IPS-15b (cell line): ENCODE measurements at regions not wholly inside any gene's neighbourhood (a gene's known extent, or its start where the extent isn't known, plus 50 kb on each side); places are given as distances from the start of the nearest gene placed in this dataset.

ENCODE experiments used
- H3K27me3 ChIP-seq: one replicate; pipeline ENCODE4 v1.6.1; 2013; ENCODE audit warnings: low read length; ENCODE audit not compliant: control insufficient read depth, insufficient read depth
- H3K36me3 ChIP-seq: one replicate; pipeline ENCODE4 v1.6.1; 2013; ENCODE audit warnings: low read length; ENCODE audit not compliant: control insufficient read depth, insufficient read depth
- H3K4me1 ChIP-seq: one replicate; pipeline ENCODE4 v1.6.1; 2013; ENCODE audit warnings: mild to moderate bottlenecking, low read length; ENCODE audit not compliant: control insufficient read depth, insufficient read depth
- H3K4me3 ChIP-seq: one replicate; pipeline ENCODE4 v1.5.1; 2013; ENCODE audit warnings: low read depth, low read length
- H3K9ac ChIP-seq: one replicate; pipeline ENCODE4 v1.6.1; 2013; ENCODE audit warnings: low read depth, mild to moderate bottlenecking, low read length
- H3K9me3 ChIP-seq: one replicate; pipeline ENCODE4 v1.6.1; 2013; ENCODE audit warnings: mild to moderate bottlenecking, low read length; ENCODE audit not compliant: control insufficient read depth, insufficient read depth

DNA sequence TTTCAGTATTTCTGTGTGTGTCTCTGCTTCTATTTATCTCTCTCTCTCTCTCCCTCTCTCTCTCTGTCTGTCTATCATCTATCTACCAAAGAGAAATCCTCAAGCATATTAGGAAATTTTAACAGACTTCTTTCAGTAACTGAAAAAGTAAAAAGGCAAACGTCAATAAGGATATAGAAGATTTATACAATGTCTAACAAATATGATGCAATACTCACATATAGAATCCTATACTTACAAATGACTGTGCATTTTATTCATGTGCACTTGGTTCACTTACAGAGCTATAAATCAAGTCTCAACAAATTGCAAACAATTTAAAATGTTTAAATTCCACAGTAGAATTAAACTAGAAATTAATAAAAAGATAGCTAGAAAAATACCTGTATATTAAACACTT lies 289.0 kb downstream of the PSAT1 start:
- H3K36me3 ChIP-seq: no peaks in the 10 kb centered on the region
- no peaks in the 10 kb centered on the region for H3K27me3 ChIP-seq
- no peak overlapping the region for H3K9ac ChIP-seq
- H3K9me3 ChIP-seq: no peaks in the 10 kb centered on the region
- H3K4me1 ChIP-seq: no peaks in the 10 kb centered on the region
- no peak overlapping the region for H3K4me3 ChIP-seq

DNA sequence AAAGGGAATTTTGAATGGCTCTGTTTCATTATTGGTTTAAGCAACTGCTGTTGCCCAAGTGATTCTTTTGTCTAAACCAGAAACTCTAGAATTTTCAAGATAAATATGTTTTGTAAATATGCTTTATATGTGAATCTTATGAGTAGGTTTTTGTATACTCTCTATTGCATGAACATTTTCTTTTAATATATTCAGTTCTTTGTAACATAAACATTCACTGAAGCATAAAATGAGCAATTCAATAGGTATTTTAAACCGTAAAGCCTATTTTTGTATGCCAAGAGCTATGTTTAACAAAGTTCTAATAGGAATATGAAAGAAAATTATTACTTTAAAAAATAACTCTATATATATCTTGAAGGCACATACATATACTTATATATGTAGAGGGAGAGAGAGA lies 293.1 kb downstream of the PSAT1 start:
- Histone ChIP-seq H3K9me3 (no peaks in the 10 kb centered on the region), H3K27me3 (no peaks in the 10 kb centered on the region), H3K4me3 (no peak overlapping the region), H3K9ac (no peak overlapping the region), H3K4me1 (no peaks in the 10 kb centered on the region), H3K36me3 (no peaks in the 10 kb centered on the region)

DNA sequence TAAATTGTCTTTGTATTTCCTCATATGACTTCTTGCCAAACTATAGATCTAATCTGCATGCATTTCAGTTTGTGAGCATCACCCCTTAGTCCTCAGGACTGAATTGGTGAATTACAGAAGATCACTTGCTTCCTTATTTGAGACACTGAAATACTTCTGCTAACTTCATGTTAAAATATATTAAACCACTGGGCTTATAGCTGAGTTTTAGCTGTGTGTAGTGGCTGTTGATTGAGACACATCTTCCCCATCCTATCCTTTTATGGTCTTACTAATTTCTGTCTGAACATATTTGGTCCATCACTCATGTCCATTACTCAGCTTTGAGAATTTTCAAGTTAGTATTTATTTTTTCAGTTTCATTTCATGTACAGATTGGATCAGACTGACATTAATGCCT lies 295.9 kb downstream of the PSAT1 start:
- no peaks in the 10 kb centered on the region for H3K9me3 ChIP-seq
- H3K36me3 ChIP-seq: no peaks in the 10 kb centered on the region
- no peaks in the 10 kb centered on the region for H3K4me1 ChIP-seq
- no peak overlapping the region for H3K9ac ChIP-seq
- H3K27me3 ChIP-seq: no peaks in the 10 kb centered on the region
- no peak overlapping the region for H3K4me3 ChIP-seq

DNA sequence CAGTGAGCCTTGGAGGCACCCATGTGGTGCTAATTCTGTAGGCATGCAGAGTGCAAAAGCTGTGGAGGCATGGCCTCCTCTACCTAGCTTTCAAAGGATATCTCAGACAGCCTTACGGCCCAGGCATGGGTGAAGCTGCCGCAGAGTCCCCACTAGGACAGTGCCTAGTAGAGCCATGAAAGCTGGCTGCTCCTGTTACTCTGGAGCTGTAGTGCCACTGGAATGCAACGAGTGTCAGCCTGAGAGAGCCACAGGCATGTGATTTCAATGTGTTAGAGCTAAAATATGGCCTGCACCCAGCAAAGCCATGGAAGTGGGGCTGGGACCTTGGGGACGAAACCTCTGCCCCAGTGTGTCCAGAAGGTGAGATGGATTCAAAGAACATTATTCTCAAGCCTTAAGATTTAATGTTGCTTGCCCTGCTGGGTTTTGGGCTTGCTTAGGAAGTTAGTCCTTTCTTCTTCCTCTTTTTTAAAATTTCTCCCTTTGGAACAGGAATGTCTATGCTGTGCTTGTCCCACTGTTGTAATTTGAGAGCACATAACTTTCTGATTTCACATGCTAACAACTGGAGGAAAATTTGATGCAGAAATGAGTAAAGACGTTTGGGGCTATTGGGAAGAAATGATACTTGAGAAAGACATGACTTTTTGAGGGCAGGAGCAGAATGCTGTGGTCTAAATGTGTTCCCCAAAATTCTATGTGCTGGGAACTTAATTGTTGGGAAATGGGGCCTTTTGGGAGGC lies 298.4 kb downstream of the PSAT1 start:
- Histone ChIP-seq H3K36me3 (no peaks in the 10 kb centered on the region), H3K9ac (no peak overlapping the region), H3K4me1 (no peaks in the 10 kb centered on the region), H3K4me3 (no peak overlapping the region), H3K27me3 (no peaks in the 10 kb centered on the region), H3K9me3 (no peaks in the 10 kb centered on the region)

DNA sequence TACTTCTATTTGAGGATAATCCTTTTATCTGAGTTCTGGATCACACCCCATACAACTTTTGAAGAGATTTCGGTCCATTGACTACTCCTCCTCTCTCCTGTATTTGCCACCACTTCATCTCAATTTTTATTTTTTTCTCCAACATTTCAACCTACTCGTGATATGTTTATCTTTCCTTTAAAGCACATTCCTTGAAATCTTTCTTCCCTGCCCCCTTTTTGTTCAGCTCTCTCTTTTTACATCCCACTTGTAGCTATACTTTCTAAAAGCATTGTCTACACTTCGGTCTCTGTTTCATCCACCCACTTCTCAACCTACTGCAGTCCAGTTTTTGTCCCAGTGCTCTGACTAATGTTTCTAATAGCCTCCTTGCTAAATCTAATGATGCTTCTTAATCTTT lies 299.4 kb downstream of the PSAT1 start:
- H3K27me3 ChIP-seq: no peaks in the 10 kb centered on the region
- no peaks in the 10 kb centered on the region for H3K9me3 ChIP-seq
- H3K4me1 ChIP-seq: no peaks in the 10 kb centered on the region
- no peak overlapping the region for H3K4me3 ChIP-seq
- H3K36me3 ChIP-seq: no peaks in the 10 kb centered on the region
- no peak overlapping the region for H3K9ac ChIP-seq

DNA sequence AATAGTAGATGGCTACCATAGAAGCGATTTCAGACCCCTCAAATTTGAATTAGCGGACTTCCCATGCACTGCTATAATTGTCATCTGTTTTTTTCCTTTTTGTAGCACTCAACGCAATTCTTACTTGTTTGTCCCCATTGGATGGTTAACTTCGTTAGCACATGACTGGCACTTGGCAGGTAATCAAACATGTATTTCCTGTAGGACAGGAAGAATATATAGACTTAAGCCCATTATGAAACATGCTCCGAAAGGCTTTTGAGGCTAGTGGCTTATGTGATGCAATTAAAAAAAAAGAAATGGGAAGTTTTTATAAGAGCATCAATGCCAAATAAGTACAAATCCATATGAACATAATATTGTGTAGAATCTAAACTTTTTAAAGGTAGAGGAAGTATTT lies 301.2 kb downstream of the PSAT1 start:
- no peaks in the 10 kb centered on the region for H3K36me3 ChIP-seq
- H3K4me1 ChIP-seq: no peaks in the 10 kb centered on the region
- no peaks in the 10 kb centered on the region for H3K27me3 ChIP-seq
- H3K9ac ChIP-seq: no peak overlapping the region
- H3K4me3 ChIP-seq: no peak overlapping the region
- H3K9me3 ChIP-seq: no peaks in the 10 kb centered on the region

DNA sequence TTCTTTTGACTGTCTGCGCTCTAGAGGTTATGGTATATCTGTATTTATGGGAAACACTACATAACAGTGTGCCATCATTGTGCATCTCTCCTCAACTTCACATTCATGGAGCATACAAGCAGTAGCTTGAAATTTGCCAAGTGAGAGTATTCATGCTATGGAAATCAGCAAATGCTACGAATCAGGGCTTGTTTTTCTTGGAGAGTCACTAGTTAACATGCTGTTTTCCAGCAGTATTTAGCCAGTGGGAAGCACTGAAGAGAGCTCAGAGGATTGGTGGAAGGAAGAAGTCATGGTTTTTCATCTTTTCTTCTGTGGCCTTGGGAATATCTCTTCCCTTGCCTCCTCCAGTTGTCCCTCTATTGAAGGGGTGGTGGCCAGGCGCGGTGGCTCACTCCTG lies 303.0 kb downstream of the PSAT1 start:
- Histone ChIP-seq H3K27me3 (no peaks in the 10 kb centered on the region), H3K4me3 (no peak overlapping the region), H3K36me3 (no peaks in the 10 kb centered on the region)

DNA sequence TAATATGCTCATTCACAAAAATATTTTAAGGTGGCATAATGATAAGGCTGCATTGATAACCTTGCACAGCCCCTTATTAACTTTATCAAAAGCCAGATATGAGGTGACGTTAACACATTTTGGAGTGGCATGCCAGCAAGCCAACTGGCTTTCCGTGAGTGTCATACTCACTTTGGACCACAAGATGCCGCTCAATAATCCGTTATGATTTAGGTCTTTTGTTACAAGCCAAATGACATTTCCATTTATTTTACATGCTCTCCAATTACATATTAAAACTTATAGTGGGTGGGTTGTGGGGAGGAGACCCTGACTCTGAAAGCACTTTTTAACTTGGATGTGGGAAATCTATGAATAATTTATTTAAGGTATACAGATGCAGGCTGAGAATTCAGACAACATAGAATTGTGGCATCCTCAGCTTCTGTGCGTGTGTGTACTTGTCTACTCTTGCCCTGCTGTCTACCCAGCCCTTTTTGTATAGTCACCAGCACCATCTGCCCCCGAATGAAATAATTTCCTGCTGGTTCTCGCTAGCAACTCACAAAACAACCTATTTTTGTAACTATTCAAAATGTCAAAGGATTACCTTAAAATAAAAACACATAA lies 305.1 kb downstream of the PSAT1 start:
- Histone ChIP-seq H3K4me1 (peaks cover 2% of the 10 kb centered on the region), H3K9me3 (no peaks in the 10 kb centered on the region), H3K9ac (no peak overlapping the region), H3K4me3 (no peak overlapping the region), H3K36me3 (no peaks in the 10 kb centered on the region), H3K27me3 (no peaks in the 10 kb centered on the region)

More for the DNA sequence above, 303.0 kb downstream of the PSAT1 start:
- no peak overlapping the region for H3K9ac ChIP-seq
- no peaks in the 10 kb centered on the region for H3K4me1 ChIP-seq
- no peaks in the 10 kb centered on the region for H3K9me3 ChIP-seq

DNA sequence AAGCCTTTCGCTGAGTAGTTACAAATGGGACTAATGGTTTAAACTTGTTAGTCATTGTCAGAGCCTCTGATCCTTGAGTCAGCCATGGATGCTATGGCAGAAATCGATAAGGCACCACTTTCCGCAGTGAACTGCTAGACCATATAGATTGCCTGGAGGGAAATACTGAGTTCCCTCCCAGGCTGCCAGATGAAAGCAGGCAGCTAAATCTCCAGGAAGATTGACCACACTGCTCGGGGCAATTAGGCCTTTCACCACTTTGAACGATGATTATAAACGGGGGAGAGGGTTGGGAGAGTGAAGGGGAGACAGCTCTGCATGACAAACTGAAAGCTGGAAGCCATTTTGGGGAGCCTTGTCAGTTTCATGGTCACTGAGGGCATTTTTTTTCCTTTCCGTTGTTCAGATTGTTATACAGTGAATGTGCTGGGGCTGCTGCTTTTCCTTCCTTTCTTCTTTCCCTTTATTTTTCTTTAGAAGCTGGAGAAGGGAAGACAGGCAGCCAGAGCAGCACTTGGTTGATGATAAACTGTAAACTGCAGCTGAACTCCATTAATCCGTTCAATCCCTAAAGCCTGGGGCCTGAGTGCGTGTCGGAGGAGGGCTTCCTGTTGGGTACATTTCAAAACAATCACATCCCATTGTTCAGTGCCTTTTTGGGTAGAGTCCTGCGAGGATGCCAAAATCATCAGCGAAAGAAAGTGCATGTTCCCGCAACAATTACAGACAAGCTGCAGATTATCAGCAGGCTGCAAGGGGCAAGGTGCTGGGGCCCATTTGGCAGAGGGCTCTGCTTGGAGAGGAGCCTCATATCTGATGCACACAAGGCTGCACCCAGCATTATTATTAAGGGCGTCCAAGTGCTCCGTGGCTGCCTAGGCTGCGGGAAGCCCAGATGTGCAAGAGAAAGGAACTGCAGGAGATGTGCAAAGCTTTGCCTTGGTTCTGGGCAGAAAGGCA lies 308.4 kb downstream of the PSAT1 start:
- Histone ChIP-seq H3K9me3 (no peaks in the 10 kb centered on the region), H3K4me1 (peaks cover 2% of the 10 kb centered on the region), H3K36me3 (no peaks in the 10 kb centered on the region), H3K4me3 (no peak overlapping the region), H3K27me3 (no peaks in the 10 kb centered on the region), H3K9ac (no peak overlapping the region)

DNA sequence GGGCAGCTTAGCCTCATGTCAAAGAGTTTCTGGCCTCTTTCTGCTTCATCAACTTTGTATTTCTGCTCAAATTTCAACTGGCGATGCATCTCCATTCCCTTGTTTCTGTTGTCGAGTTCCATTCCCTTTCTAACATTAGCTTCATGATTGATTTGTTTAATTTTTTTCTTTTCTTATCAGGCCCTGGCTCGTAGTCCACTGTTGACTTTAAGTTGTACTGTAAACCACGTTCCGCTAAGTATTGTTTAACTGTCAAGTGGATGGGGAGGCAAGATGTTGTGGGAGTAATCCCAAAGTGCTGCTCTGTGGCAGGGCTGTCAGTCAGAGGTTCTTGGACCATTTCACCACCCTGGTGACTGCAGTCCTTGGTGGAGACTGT lies 309.1 kb downstream of the PSAT1 start:
- H3K9me3 ChIP-seq: no peaks in the 10 kb centered on the region
- H3K36me3 ChIP-seq: no peaks in the 10 kb centered on the region
- no peak overlapping the region for H3K4me3 ChIP-seq
- peaks cover 2% of the 10 kb centered on the region for H3K4me1 ChIP-seq
- no peak overlapping the region for H3K9ac ChIP-seq
- H3K27me3 ChIP-seq: no peaks in the 10 kb centered on the region

DNA sequence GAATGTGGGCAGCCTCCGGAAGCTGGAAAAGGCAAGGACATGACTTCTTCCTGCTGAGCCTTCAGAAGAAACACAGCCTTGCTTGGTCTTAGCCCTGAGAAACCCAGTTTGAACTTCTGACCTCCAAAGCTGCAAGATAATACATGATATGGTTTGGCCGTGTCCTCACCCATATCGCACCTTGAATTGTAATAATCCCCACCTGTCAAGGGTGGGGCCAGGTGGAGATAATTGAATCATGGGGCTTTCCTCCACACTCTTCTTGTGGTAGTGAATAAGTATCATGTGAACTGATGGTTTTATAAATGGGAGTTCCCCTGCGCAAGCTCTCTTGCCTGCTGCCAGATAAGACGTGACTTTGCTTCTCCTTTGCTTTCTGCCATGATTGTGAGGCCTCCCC lies 310.9 kb downstream of the PSAT1 start:
- no peaks in the 10 kb centered on the region for H3K9me3 ChIP-seq
- peaks cover 2% of the 10 kb centered on the region for H3K4me1 ChIP-seq
- H3K36me3 ChIP-seq: no peaks in the 10 kb centered on the region
- H3K9ac ChIP-seq: no peak overlapping the region
- no peaks in the 10 kb centered on the region for H3K27me3 ChIP-seq
- H3K4me3 ChIP-seq: no peak overlapping the region
